ENCODE measurements at regions not wholly inside any gene's neighbourhood (a gene's known extent, or its start where the extent isn't known, plus 50 kb on each side); places are given as distances from the start of the nearest gene placed in this dataset.

DNA sequence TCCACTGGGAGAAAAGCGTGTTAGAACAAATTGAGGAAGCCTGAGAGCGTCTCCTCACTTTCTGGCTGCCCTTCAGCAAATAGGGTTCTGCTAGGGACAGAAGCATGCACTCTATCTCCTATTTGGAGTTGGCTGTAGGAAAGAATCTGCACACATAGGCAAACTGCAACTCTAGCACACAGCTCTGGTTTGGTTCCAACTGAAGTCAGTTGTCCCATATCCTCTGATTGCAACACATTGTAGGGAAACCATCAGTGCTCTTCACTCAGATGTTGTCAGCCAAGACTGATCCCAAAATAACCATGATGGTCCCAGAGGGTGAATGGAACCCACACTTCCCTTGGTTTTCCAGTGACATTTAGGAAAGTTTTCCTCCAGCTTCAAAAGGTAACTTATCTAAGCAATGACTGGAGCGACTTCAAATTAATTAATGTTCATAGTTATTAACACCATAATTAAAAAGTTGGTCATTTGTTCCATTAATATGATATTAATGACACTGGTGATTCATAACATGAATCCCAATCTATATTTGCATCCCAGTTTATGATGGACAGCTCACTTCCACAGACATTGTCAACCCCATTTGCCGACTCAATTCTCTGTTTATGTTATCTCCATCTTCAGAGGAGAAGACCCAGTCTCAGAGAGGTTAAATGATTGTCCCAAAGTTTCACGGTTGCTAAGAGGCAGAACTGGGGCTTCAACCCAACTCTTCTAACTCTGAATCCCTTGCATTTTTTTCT, 136.7 kb upstream of the ZNF462 start:
- TF ChIP-seq, protein P1, sequence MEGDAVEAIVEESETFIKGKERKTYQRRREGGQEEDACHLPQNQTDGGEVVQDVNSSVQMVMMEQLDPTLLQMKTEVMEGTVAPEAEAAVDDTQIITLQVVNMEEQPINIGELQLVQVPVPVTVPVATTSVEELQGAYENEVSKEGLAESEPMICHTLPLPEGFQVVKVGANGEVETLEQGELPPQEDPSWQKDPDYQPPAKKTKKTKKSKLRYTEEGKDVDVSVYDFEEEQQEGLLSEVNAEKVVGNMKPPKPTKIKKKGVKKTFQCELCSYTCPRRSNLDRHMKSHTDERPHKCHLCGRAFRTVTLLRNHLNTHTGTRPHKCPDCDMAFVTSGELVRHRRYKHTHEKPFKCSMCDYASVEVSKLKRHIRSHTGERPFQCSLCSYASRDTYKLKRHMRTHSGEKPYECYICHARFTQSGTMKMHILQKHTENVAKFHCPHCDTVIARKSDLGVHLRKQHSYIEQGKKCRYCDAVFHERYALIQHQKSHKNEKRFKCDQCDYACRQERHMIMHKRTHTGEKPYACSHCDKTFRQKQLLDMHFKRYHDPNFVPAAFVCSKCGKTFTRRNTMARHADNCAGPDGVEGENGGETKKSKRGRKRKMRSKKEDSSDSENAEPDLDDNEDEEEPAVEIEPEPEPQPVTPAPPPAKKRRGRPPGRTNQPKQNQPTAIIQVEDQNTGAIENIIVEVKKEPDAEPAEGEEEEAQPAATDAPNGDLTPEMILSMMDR (IDR thresholded peaks at IDR 0.05; ENCODE audit: borderline replicate concordance, extremely low read depth, low read length, poor library complexity, severe bottlenecking) = no peak
- no peak for TF ChIP-seq EZH2 (IDR thresholded peaks at IDR 0.05; ENCODE audit: borderline replicate concordance, low read depth, low read length, severe bottlenecking)

All from DND-41 (cell line).